SU-DHL-6 (cell line): ENCODE measurements at regions not wholly inside any gene's neighbourhood (a gene's known extent, or its start where the extent isn't known, plus 50 kb on each side); places are given as distances from the start of the nearest gene placed in this dataset.

Source experiments
- H2AFZ ChIP-seq: fragments of 200-600 bp; sonication (generic); 2 replicates; pipeline ENCODE4 v1.6.1; 2014; ENCODE audit warnings: low read depth, mild to moderate bottlenecking, moderate library complexity, mixed read lengths, antibody characterized with exemption, low read length; ENCODE audit not compliant: severe bottlenecking
- H3F3A ChIP-seq: fragments of 200-600 bp; shearing (Covaris generic); 2 replicates; pipeline ENCODE4 v1.6.0; 2016; ENCODE audit warnings: antibody characterized with exemption, mild to moderate bottlenecking; ENCODE audit not compliant: insufficient read depth
- H3K27ac ChIP-seq: fragments of 200-600 bp; sonication (generic); 2 replicates; pipeline ENCODE4 v1.5.1; 2016; ENCODE audit warnings: low read depth, mild to moderate bottlenecking, low read length, moderate library complexity, mixed read lengths
- H3K27me3 ChIP-seq: fragments of 200-600 bp; sonication (generic), shearing (Covaris generic); 2 replicates; pipeline ENCODE4 v1.6.0; 2014; ENCODE audit warnings: mild to moderate bottlenecking, low read length
- H3K36me3 ChIP-seq: fragments of 200-600 bp; sonication (generic); 2 replicates; pipeline ENCODE4 v1.6.1; 2014; ENCODE audit warnings: mild to moderate bottlenecking, low read length, mixed read lengths
- H3K4me2 ChIP-seq: fragments of 300-600, 200-600 bp; shearing (Covaris generic), sonication (generic); 2 replicates; pipeline ENCODE4 v1.6.0; 2014; ENCODE audit warnings: low read length, low read depth, mild to moderate bottlenecking; ENCODE audit not compliant: poor library complexity, severe bottlenecking
- H3K4me3 ChIP-seq: fragments of 200-600 bp; sonication (generic); 2 replicates; pipeline ENCODE4 v1.5.1; 2014; ENCODE audit warnings: antibody characterized with exemption, low read length, mild to moderate bottlenecking, mixed read lengths; ENCODE audit not compliant: insufficient read depth, poor library complexity, severe bottlenecking
- H3K79me2 ChIP-seq: fragments of 200-600 bp; sonication (generic); 2 replicates; pipeline ENCODE4 v1.6.1; 2014; ENCODE audit warnings: mild to moderate bottlenecking, low read length, moderate library complexity; ENCODE audit not compliant: insufficient read depth
- H3K9ac ChIP-seq: fragments of 200-600 bp; sonication (generic); 2 replicates; pipeline ENCODE4 v1.7.0; 2014; ENCODE audit warnings: mild to moderate bottlenecking, low read length
- H3K9me2 ChIP-seq: fragments of 200-600 bp; sonication (generic); replicated peaks from 2 replicates; pipeline ENCODE4 v1.6.1; 2014; ENCODE audit warnings: low read length; ENCODE audit not compliant: insufficient read depth
- H3K9me3 ChIP-seq: fragments of 200-600 bp; sonication (generic); 2 replicates; pipeline ENCODE4 v1.6.1; 2014; ENCODE audit warnings: low read length, mixed read lengths; ENCODE audit not compliant: insufficient read depth
- H4K20me1 ChIP-seq: fragments of 200-600 bp; sonication (generic); 2 replicates; pipeline ENCODE4 v1.6.1; 2014; ENCODE audit warnings: low read depth, mild to moderate bottlenecking, antibody characterized with exemption, low read length, moderate library complexity, mixed read lengths
- EZH2phosphoT487 ChIP-seq: fragments of 200-600 bp; sonication (generic), shearing (Covaris generic); conservative IDR thresholded peaks from 2 replicates; pipeline ENCODE4 v1.6.1; 2018; ENCODE audit warnings: mild to moderate bottlenecking, antibody characterized with exemption, low read length, moderate library complexity, mixed read lengths
- TF ChIP-seq, protein P1 (sequence below): fragments of 200-600 bp; sonication (generic); IDR thresholded peaks from one replicate; pipeline ENCODE4 v1.5.1; 2017; ENCODE audit warnings: antibody characterized with exemption, mild to moderate bottlenecking, low read length, moderate library complexity; ENCODE audit not compliant: insufficient read depth, poor library complexity, severe bottlenecking

DNA sequence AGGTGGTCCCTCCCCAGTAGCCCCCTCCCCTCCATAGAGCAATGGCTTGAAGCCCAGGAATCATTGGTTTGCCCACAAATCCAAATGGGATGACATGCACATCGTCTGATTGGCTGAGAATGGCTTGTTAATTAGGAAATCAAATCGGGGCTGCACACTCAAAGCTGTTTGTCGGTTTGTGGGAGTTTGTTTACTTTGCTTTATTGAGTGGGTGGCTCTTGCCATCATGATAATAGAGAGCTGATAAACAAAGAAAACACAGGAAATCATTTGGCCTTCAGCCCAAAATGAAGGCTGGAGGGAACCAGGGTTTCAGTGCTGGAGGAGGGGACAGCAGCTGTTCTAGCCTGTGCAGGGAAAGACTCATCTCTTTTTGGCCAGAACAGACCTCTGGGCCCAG, 316.3 kb downstream of the CBLN1 start:
- H2AFZ ChIP-seq = no peak overlapping the region
- no peak overlapping the region for H3K27ac ChIP-seq
- no peak overlapping the region for H3K4me3 ChIP-seq
- H3F3A ChIP-seq = no peaks in the 10 kb centered on the region
- H3K79me2 ChIP-seq = no peaks in the 10 kb centered on the region
- H3K9me3 ChIP-seq = no peaks in the 10 kb centered on the region
- TF ChIP-seq, protein P1, sequence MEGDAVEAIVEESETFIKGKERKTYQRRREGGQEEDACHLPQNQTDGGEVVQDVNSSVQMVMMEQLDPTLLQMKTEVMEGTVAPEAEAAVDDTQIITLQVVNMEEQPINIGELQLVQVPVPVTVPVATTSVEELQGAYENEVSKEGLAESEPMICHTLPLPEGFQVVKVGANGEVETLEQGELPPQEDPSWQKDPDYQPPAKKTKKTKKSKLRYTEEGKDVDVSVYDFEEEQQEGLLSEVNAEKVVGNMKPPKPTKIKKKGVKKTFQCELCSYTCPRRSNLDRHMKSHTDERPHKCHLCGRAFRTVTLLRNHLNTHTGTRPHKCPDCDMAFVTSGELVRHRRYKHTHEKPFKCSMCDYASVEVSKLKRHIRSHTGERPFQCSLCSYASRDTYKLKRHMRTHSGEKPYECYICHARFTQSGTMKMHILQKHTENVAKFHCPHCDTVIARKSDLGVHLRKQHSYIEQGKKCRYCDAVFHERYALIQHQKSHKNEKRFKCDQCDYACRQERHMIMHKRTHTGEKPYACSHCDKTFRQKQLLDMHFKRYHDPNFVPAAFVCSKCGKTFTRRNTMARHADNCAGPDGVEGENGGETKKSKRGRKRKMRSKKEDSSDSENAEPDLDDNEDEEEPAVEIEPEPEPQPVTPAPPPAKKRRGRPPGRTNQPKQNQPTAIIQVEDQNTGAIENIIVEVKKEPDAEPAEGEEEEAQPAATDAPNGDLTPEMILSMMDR = no peak
- no peak for TF ChIP-seq EZH2phosphoT487
- no peak overlapping the region for H3K4me2 ChIP-seq
- no peaks in the 10 kb centered on the region for H3K9me2 ChIP-seq
- no peaks in the 10 kb centered on the region for H4K20me1 ChIP-seq
- no peaks in the 10 kb centered on the region for H3K27me3 ChIP-seq
- H3K36me3 ChIP-seq = no peaks in the 10 kb centered on the region
- no peak overlapping the region for H3K9ac ChIP-seq

DNA sequence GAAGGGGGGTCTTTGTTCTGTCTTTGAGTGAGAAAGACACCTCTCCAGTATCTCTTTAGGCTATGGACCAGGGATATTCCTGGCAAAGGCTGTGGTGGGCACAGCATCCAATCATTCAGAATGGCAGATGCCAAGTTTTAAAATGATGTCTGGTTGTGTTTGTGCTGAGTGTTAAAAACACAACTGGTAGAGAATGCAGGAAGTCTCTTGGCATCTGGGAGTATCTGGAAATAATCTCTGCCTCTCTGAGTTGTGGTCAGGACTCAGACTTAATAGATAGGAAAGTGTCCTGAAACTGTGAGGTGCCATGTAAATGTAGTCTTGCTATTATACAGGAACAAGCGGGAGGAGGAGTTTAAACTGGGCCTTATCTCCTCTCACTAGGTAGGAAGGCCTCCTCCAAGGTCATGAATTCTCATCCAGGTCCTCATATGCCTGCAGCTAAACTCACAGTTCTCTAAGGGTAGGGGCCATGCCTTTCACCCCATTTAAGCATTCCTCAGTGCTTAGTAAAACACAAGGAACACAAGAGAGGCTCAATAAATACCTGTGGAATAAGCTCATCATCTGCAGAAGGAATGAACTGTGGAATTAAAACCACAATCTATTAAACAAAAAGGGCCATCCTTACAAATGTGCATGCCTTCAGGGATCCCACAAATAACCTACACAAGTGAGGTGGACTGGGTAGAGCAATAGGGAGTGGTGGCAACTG, 317.6 kb downstream of the CBLN1 start:
- Histone ChIP-seq H3K9me2 (no peaks in the 10 kb centered on the region), H3K9ac (no peak overlapping the region), H3K9me3 (no peaks in the 10 kb centered on the region), H3F3A (no peaks in the 10 kb centered on the region), H3K27me3 (no peaks in the 10 kb centered on the region), H3K36me3 (no peaks in the 10 kb centered on the region), H2AFZ (no peak overlapping the region), H3K4me2 (no peak overlapping the region), H4K20me1 (no peaks in the 10 kb centered on the region), H3K27ac (no peak overlapping the region), H3K4me3 (no peak overlapping the region), H3K79me2 (no peaks in the 10 kb centered on the region)
- TF ChIP-seq EZH2phosphoT487 = no peak
- TF ChIP-seq, protein P1 = no peak

DNA sequence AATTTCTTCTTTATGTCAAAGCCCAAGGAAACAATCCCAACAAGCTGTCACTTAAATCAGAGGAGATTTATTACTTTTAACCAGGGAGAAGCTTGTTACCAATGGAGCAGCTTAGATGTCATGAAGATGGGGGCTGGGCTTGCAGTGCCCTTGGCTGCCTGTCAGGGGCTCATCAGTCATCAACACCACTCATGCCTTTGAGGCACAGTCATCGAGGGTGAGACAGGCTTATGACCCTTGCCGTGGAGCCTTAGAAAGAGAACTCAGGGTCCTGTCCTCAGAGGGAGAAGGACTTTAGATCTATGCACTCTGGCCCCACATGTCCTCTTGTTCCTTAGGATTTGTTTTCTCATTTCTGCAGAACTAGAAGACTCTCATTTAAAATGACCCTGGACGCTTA, 318.3 kb downstream of the CBLN1 start:
- no peak overlapping the region for H2AFZ ChIP-seq
- H3K4me3 ChIP-seq = no peak overlapping the region
- H4K20me1 ChIP-seq = no peaks in the 10 kb centered on the region
- no peak overlapping the region for H3K4me2 ChIP-seq
- no peak overlapping the region for H3K9ac ChIP-seq
- H3K27ac ChIP-seq = no peak overlapping the region
- no peaks in the 10 kb centered on the region for H3K79me2 ChIP-seq
- H3K36me3 ChIP-seq = no peaks in the 10 kb centered on the region
- H3K27me3 ChIP-seq = no peaks in the 10 kb centered on the region
- no peak for TF ChIP-seq EZH2phosphoT487
- TF ChIP-seq, protein P1 = no peak
- H3F3A ChIP-seq = no peaks in the 10 kb centered on the region
- H3K9me2 ChIP-seq = no peaks in the 10 kb centered on the region
- H3K9me3 ChIP-seq = no peaks in the 10 kb centered on the region
